ENCODE measurements at regions not wholly inside any gene's neighbourhood (a gene's known extent, or its start where the extent isn't known, plus 50 kb on each side); places are given as distances from the start of the nearest gene placed in this dataset.
A peak's percentile ranks its signal among the peaks of the same experiment; 100 is the strongest.

DNA sequence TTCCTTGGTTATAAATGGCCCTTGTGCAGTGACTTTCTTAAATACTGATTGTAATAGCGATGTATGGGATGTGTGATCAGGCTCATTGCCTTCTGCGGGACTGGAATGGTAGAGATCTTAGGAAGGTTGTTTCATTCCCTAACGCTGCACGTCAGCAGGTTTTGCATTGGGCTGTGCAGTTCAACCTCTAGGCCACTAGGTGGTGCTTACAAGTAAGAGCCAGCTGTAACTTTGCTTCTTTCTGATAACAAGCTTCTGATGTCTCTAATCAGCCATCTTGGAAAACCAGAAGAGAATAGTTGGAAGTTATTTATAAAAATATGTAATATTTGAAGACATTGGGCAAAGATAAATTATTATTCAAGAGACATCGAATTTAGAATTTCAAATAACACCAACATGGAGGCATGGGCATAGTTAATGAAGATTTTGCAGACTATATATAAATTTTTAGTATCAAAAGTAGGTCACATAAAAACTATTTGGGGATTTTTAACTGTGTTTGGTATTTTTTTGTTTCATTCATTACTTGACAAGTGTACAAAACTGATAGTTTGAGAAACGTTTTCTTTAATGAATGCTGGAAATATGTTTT is 339.7 kb upstream of the PCDH7 start:
- TF ChIP-seq, protein P1, sequence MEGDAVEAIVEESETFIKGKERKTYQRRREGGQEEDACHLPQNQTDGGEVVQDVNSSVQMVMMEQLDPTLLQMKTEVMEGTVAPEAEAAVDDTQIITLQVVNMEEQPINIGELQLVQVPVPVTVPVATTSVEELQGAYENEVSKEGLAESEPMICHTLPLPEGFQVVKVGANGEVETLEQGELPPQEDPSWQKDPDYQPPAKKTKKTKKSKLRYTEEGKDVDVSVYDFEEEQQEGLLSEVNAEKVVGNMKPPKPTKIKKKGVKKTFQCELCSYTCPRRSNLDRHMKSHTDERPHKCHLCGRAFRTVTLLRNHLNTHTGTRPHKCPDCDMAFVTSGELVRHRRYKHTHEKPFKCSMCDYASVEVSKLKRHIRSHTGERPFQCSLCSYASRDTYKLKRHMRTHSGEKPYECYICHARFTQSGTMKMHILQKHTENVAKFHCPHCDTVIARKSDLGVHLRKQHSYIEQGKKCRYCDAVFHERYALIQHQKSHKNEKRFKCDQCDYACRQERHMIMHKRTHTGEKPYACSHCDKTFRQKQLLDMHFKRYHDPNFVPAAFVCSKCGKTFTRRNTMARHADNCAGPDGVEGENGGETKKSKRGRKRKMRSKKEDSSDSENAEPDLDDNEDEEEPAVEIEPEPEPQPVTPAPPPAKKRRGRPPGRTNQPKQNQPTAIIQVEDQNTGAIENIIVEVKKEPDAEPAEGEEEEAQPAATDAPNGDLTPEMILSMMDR (conservative IDR thresholded peaks at IDR 0.05; ENCODE audit: low read length) = peak; percentile 65
- peak; percentile 22 for DNase-seq (ENCODE audit: low read depth)
- H3K4me3 ChIP-seq (ENCODE audit: low read length) = no peak overlapping the region

DNA sequence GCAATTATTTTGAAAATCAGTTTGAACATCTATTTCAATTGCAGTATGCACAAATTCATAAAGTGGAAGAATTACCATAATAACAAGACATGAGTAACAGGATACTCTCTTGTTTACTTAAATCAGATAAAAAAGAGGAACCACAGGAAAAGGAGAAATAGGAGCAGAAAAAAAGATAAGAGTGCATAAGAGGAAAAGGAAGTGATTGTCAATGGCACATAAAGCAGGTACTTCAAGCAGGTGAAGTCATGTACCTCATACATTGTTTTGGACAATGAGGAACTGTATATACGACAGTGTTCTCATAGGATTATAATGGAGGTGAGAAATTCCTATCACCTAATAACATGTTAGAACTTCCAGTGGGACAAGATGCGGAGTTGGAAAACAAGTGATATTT is 334.5 kb upstream of the PCDH7 start:
- H3K4me3 ChIP-seq (ENCODE audit: low read length) = no peak overlapping the region
- TF ChIP-seq, protein P1 (conservative IDR thresholded peaks at IDR 0.05; ENCODE audit: low read length) = no peak
- DNase-seq (ENCODE audit: low read depth) = no peak

DNA sequence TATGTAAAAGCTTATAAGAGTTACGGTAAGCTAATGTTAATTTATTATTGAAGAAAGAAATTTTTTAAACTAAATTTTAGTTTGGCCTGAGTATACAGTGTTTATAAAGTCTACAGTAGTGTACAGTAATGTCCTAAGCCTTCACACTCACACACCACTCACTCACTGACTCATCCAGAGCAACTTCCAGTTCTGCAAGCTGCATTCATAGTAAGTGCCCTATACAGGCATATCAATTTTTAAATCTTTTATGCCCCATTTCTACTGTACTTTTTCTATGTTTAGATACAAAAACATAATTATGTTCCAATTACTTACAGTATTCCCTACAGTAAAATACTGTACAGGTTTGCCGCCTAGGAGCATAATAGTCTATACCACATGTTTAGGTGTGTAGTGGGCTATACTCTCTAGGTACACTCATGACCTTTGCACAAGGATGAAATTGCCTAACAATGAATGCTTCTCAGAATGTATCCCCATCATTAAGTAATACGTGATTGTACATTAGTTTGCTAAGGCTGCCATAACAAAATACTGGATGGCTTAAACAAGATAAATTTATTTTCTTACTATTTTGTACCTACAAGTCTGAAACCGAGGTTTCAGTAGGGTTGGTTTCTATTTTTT is 333.8 kb upstream of the PCDH7 start:
- H3K4me3 ChIP-seq (ENCODE audit: low read length) = no peak overlapping the region
- TF ChIP-seq, protein P1 (conservative IDR thresholded peaks at IDR 0.05; ENCODE audit: low read length) = no peak
- no peak for DNase-seq (ENCODE audit: low read depth)

DNA sequence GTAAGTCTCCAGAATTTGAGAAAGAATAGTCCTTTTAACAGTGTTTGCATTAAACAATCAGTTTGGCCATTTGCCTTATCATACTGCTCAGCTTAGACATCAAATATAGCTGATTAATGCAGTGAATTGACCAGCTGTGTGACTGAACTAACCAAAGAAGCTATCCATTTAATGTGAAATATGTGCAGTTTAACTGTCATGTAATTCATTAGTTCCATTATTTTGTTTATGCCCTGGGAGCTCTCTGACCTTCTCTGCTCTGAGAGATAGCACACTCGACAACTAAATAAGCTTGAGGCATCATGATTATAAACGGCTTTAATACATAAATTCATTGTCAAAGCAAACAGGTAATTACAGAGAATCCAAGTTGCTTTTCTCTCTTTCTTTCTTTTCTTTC is 324.3 kb upstream of the PCDH7 start:
- DNase-seq (ENCODE audit: low read depth) = no peak
- TF ChIP-seq, protein P1 (conservative IDR thresholded peaks at IDR 0.05; ENCODE audit: low read length) = no peak
- no peak overlapping the region for H3K4me3 ChIP-seq (ENCODE audit: low read length)

DNA sequence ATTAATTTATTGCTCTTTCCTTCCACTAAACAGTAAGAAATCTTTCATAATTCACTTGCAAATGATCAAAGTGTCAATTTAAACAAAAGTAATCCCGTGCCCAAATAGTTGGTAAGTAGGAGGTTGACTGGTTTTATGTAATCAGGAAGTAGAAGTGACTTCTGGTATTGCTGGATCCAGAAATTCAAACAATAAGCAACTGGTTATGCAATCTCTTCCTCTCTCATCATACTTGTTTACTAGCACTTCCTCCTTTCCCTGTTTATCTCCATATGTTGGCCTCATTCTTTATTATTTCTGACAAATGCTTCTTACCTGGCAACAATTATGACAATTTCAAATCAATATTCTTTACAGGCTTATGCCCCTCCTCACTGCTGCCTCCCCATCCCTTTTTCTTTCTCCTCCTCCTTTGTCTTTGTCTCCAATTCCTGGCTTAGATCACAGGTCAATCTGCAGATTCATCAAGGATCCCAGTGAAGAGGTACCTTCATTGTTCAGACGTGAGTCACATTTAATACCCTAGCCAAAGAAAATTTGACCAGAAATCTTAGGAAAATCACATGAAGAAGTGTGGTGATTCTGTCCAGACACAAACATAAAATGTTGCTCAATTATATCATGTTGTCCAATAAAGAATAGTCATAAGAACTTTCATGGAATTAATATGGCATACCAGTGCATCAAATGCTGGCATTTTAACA is 323.2 kb upstream of the PCDH7 start:
- no peak for DNase-seq (ENCODE audit: low read depth)
- TF ChIP-seq, protein P1 (conservative IDR thresholded peaks at IDR 0.05; ENCODE audit: low read length) = no peak
- H3K4me3 ChIP-seq (ENCODE audit: low read length) = no peak overlapping the region

DNA sequence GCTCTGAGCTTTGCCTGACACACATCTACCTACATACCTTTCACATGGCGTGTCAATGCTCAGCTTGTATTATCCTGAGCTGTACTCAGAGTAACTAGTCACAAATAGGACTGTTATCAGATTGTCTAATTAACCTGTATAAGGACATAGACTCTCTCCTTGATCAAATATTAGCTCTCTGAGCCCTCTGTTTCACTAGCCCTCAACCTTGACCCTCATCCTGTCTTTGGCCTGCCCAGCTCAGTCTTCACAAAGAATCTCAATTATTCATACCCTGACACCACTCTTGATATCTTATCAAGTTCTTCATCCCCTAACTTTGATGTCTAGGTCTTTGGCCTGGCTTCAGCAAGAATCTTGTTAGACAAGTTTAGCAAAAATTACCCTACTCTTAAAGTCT is 320.7 kb upstream of the PCDH7 start:
- DNase-seq (ENCODE audit: low read depth) = no peak
- no peak overlapping the region for H3K4me3 ChIP-seq (ENCODE audit: low read length)
- TF ChIP-seq, protein P1 (conservative IDR thresholded peaks at IDR 0.05; ENCODE audit: low read length) = no peak

DNA sequence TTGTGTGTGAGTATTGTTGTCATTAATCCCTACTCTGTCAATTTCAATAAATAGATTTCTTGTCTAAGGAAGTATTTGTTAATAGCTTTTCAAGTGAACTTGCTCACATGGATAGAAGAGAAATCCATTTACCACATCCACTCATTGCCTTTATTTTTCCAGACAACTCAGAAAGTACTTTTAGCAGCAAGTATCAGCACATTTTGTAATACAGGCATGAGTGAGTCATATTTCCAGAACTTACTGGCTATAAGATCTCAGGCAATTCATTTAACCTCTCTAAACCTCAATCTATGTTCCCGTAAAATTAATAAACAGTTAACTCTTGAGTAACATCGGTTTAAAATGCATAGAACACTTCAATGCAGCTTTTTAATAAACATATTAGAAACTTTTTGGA is 317.9 kb upstream of the PCDH7 start:
- TF ChIP-seq, protein P1 (conservative IDR thresholded peaks at IDR 0.05; ENCODE audit: low read length) = no peak
- no peak for DNase-seq (ENCODE audit: low read depth)

More for the DNA sequence above, 317.9 kb upstream of the PCDH7 start:
- no peak overlapping the region for H3K4me3 ChIP-seq (ENCODE audit: low read length)

Measured in AG10803 (cell line).